Endothelial cell of umbilical vein (primary cell): ENCODE measurements at regions not wholly inside any gene's neighbourhood (a gene's known extent, or its start where the extent isn't known, plus 50 kb on each side); places are given as distances from the start of the nearest gene placed in this dataset.

Experiments used
- BruUV-seq: library from RNA; stranded (reverse); fragments of 400-500 nt; replicated peaks from 2 replicates; lab custom pipeline; 2021; lab: Mats Ljungman, UMichigan
- CTCF ChIA-PET: fragments of 300-600, 350-600 bp; sonication (Branson Sonifier 250); formaldehyde crosslinking; loops from one replicate; lab custom pipeline; 2021; ENCODE audit warnings: antibody characterized with exemption, inconsistent platforms; lab: Charles Lee
- POLR2A ChIA-PET: fragments of 300-600, 350-600 bp; sonication (Branson Sonifier 250); formaldehyde crosslinking; loops from one replicate; lab custom pipeline; 2021; ENCODE audit warnings: antibody characterized with exemption, inconsistent platforms; lab: Charles Lee
- DNase-seq: peaks from one replicate; pipeline ENCODE4 v3.0.0-alpha.2; 2011; ENCODE audit warnings: low read depth, low spot score
- FAIRE-seq: peaks from 2 replicates; lab custom pipeline; 2011; peaks lifted over from hg19 to GRCh38; lab: Jason Lieb, UNC
- H2AFZ ChIP-seq: 2 replicates; pipeline ENCODE4 v1.6.0; 2012; ENCODE audit warnings: low read depth, low read length, control low read depth, inconsistent platforms
- H3K27ac ChIP-seq: 2 replicates; pipeline ENCODE4 v1.5.1; 2011; ENCODE audit warnings: low read depth, mild to moderate bottlenecking, control low read depth, low read length, moderate library complexity; ENCODE audit not compliant: insufficient read depth
- H3K27me3 ChIP-seq, 2 experiments: 2 replicates each; pipeline versions ENCODE4 v1.6.0 to v1.6.1; 2011; ENCODE audit warnings: low read length in 2 of 2, mixed read lengths in 1 of 2; ENCODE audit not compliant: control insufficient read depth in 2 of 2, insufficient read depth in 2 of 2
- H3K36me3 ChIP-seq, 2 experiments: 2 replicates in 1 of 2; 3 replicates in 1 of 2; pipeline ENCODE4 v1.5.1; 2011; ENCODE audit warnings: low read length in 2 of 2, mild to moderate bottlenecking in 1 of 2, moderate library complexity in 1 of 2; ENCODE audit not compliant: control insufficient read depth in 2 of 2, insufficient read depth in 2 of 2; ENCODE audit errors: extremely low read depth in 1 of 2
- H3K4me1 ChIP-seq: 3 replicates; pipeline ENCODE4 v1.5.1; 2011; ENCODE audit warnings: mild to moderate bottlenecking, low read length; ENCODE audit not compliant: control insufficient read depth, insufficient read depth; ENCODE audit errors: extremely low read depth
- H3K4me2 ChIP-seq: 2 replicates; pipeline ENCODE4 v1.6.1; 2011; ENCODE audit warnings: low read length, control low read depth, mixed read lengths; ENCODE audit not compliant: insufficient read depth
- H3K4me3 ChIP-seq, 3 experiments: fragments of 200-600 bp in 1 of 3; sonication (generic), shearing (Covaris generic) in 1 of 3; replicated peaks in 1 of 3; 2 replicates each; pipeline ENCODE4 v1.5.1; 2011 to 2016; ENCODE audit warnings: control low read depth in 3 of 3, low read length in 3 of 3, mild to moderate bottlenecking in 2 of 3, inconsistent platforms in 1 of 3, low read depth in 1 of 3, moderate library complexity in 1 of 3; ENCODE audit not compliant: insufficient read depth in 1 of 3
- H3K79me2 ChIP-seq: 2 replicates; pipeline ENCODE4 v1.6.0; 2012; ENCODE audit warnings: low read length, inconsistent platforms; ENCODE audit not compliant: control insufficient read depth, insufficient read depth
- H3K9ac ChIP-seq: replicated peaks from 2 replicates; pipeline ENCODE3; 2011; ENCODE audit warnings: low read length, control low read depth; ENCODE audit not compliant: insufficient read depth; ENCODE audit errors: extremely low read depth
- H3K9me1 ChIP-seq: replicated peaks from 3 replicates; pipeline ENCODE4 v1.6.0; 2011; ENCODE audit warnings: mild to moderate bottlenecking, low read length; ENCODE audit not compliant: control insufficient read depth, insufficient read depth; ENCODE audit errors: extremely low read depth
- H3K9me3 ChIP-seq: replicated peaks from 2 replicates; pipeline ENCODE4 v1.5.1; 2012; ENCODE audit warnings: low read length, inconsistent platforms; ENCODE audit not compliant: control insufficient read depth, insufficient read depth
- H4K20me1 ChIP-seq: replicated peaks from 2 replicates; pipeline ENCODE3; 2011; ENCODE audit warnings: mild to moderate bottlenecking, low read length; ENCODE audit not compliant: control insufficient read depth, insufficient read depth; ENCODE audit errors: extremely low read depth
- EZH2 ChIP-seq: IDR thresholded peaks from 2 replicates; pipeline ENCODE4 v1.6.1; 2012; ENCODE audit warnings: borderline replicate concordance, low read depth, mild to moderate bottlenecking, moderate library complexity, low read length, inconsistent platforms; ENCODE audit not compliant: severe bottlenecking
- FOS ChIP-seq: IDR thresholded peaks from 2 replicates; pipeline ENCODE4 v1.6.1; 2011; ENCODE audit warnings: mild to moderate bottlenecking, low read length, moderate library complexity, borderline replicate concordance; ENCODE audit not compliant: insufficient read depth
- GATA2 ChIP-seq: IDR thresholded peaks from 2 replicates; pipeline ENCODE4 v1.7.0; 2011; ENCODE audit warnings: low read depth, mild to moderate bottlenecking, moderate library complexity, mixed read lengths, low read length; ENCODE audit not compliant: insufficient read length, insufficient read depth
- JUN ChIP-seq: IDR thresholded peaks from 2 replicates; pipeline ENCODE4 v1.6.1; 2011; ENCODE audit warnings: borderline replicate concordance, low read depth; ENCODE audit not compliant: insufficient read length, insufficient read depth
- MYC ChIP-seq: IDR thresholded peaks from one replicate; pipeline ENCODE4 v1.6.1; 2011; ENCODE audit warnings: mild to moderate bottlenecking, low read depth, low read length
- POLR2A ChIP-seq: IDR thresholded peaks from 2 replicates; pipeline ENCODE4 v1.6.1; 2012; ENCODE audit warnings: low read depth, mild to moderate bottlenecking, control low read depth, low read length
- POLR2AphosphoS5 ChIP-seq: IDR thresholded peaks from 2 replicates; pipeline ENCODE4 v1.6.1; 2012; ENCODE audit warnings: low read depth, mild to moderate bottlenecking, control low read depth, low read length, moderate library complexity; ENCODE audit not compliant: insufficient read depth
- dilution Hi-C: fragments of 300-500 bp; cut with MboI; formaldehyde crosslinking; loops from one replicate; pipeline ENCODE4 v1.15.0; 2019; ENCODE audit warnings: low sequenced_read_pairs; ENCODE audit not compliant: extremely low pct_ligation_motif_present
- intact Hi-C: fragments of 100-400 bp; cut with micrococcal nuclease; formaldehyde crosslinking; loops from one replicate; pipeline ENCODE4 v1.10.0; 2022
- TF ChIP-seq, protein P1 (sequence below), 2 donors: IDR thresholded peaks; 1 replicate in 1 of 2; 2 replicates in 1 of 2; pipeline ENCODE4 v1.5.1; 2011; ENCODE audit warnings: low read length in 2 of 2, mild to moderate bottlenecking in 2 of 2, moderate library complexity in 2 of 2, control low read depth in 1 of 2, inconsistent platforms in 1 of 2, low read depth in 1 of 2; ENCODE audit not compliant: insufficient read depth in 1 of 2; ENCODE audit errors: extremely low read depth in 1 of 2
- TF ChIP-seq, protein P2 (sequence below): IDR thresholded peaks from 2 replicates; pipeline ENCODE4 v1.6.1; 2011; ENCODE audit not compliant: insufficient read depth, insufficient read length

- BruUV-seq, result no TSS peak
- H2AFZ ChIP-seq, result no peak overlapping the region
- FAIRE-seq (no peak), DNase-seq (no peak)
- H3K27ac ChIP-seq, result no peak overlapping the region
- H3K4me1 ChIP-seq, result no peaks in the 10 kb centered on the region
- ChIA-PET POLR2A (no interaction called here), CTCF (no interaction called here)
- H3K79me2 ChIP-seq, result no peaks in the 10 kb centered on the region
- H3K4me2 ChIP-seq, result no peak overlapping the region
- dilution Hi-C loops (no loop called here), intact Hi-C loops (no loop called here)
- H3K4me3 ChIP-seq, result no peak overlapping the region
- no peaks in the 10 kb centered on the region for H3K27me3 ChIP-seq
- no peaks in the 10 kb centered on the region for H3K9me1 ChIP-seq
- TF ChIP-seq, protein P1, sequence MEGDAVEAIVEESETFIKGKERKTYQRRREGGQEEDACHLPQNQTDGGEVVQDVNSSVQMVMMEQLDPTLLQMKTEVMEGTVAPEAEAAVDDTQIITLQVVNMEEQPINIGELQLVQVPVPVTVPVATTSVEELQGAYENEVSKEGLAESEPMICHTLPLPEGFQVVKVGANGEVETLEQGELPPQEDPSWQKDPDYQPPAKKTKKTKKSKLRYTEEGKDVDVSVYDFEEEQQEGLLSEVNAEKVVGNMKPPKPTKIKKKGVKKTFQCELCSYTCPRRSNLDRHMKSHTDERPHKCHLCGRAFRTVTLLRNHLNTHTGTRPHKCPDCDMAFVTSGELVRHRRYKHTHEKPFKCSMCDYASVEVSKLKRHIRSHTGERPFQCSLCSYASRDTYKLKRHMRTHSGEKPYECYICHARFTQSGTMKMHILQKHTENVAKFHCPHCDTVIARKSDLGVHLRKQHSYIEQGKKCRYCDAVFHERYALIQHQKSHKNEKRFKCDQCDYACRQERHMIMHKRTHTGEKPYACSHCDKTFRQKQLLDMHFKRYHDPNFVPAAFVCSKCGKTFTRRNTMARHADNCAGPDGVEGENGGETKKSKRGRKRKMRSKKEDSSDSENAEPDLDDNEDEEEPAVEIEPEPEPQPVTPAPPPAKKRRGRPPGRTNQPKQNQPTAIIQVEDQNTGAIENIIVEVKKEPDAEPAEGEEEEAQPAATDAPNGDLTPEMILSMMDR (IDR thresholded peaks at IDR 0.05; ENCODE audit: extremely low read depth in 1 of 2, insufficient read depth in 1 of 2, low read depth in 1 of 2, low read length in 2 of 2), result no peak
- TF ChIP-seq, protein P2, sequence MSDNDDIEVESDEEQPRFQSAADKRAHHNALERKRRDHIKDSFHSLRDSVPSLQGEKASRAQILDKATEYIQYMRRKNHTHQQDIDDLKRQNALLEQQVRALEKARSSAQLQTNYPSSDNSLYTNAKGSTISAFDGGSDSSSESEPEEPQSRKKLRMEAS, result no peak
- TF ChIP-seq FOS (no peak), EZH2 (no peak), MYC (no peak), POLR2A (no peak), JUN (no peak), GATA2 (no peak), POLR2AphosphoS5 (no peak)
- no peak overlapping the region for H3K9ac ChIP-seq
- no peaks in the 10 kb centered on the region for H3K9me3 ChIP-seq
- no peaks in the 10 kb centered on the region for H3K36me3 ChIP-seq
- H4K20me1 ChIP-seq, result no peaks in the 10 kb centered on the region
Observed at GRCh38 chr1:99385852-99386251, 121.6 kb downstream of the PLPPR4 start.
